SIG-M5 treated with dmso at 0.1 percent for 504 hours (cell line): ENCODE measurements at regions not wholly inside any gene's neighbourhood (a gene's known extent, or its start where the extent isn't known, plus 50 kb on each side); places are given as distances from the start of the nearest gene placed in this dataset.

Experiments used
- DNase-seq: peaks from one replicate; lab custom pipeline; 2025; ENCODE audit not compliant: unreplicated experiment; lab: John Stamatoyannopoulos, UW

- no peak for DNase-seq
These were observed 708.8 kb downstream of the DHX35 start for GRCh38 chr20:39670988-39671387.

- no peak for DNase-seq
These were observed 707.5 kb downstream of the DHX35 start for GRCh38 chr20:39669659-39670058.

GRCh38 chr20:39668038-39668437 is 705.9 kb downstream of the DHX35 start:
- DNase-seq, result no peak

GRCh38 chr20:39661833-39662232 is 699.7 kb downstream of the DHX35 start:
- DNase-seq, result no peak

- no peak for DNase-seq
These were observed 698.8 kb downstream of the DHX35 start for GRCh38 chr20:39660965-39661364.

- no peak for DNase-seq
These were observed 698.1 kb downstream of the DHX35 start for GRCh38 chr20:39660226-39660625.

GRCh38 chr20:39658662-39659409 is 696.7 kb downstream of the DHX35 start:
- DNase-seq, result no peak

GRCh38 chr20:39654171-39654570 is 692.0 kb downstream of the DHX35 start:
- no peak for DNase-seq

- no peak for DNase-seq
These were observed 689.6 kb downstream of the DHX35 start for GRCh38 chr20:39651645-39652325.

- DNase-seq, result no peak
These were observed 684.8 kb downstream of the DHX35 start for GRCh38 chr20:39646874-39647413.

- DNase-seq, result no peak
These were observed 683.0 kb downstream of the DHX35 start for GRCh38 chr20:39645131-39645530.

- no peak for DNase-seq
These were observed 681.1 kb downstream of the DHX35 start for GRCh38 chr20:39643292-39643691.

GRCh38 chr20:39641423-39641822 is 679.3 kb downstream of the DHX35 start:
- DNase-seq, result no peak

GRCh38 chr20:39640147-39640546 is 678.0 kb downstream of the DHX35 start:
- no peak for DNase-seq

- no peak for DNase-seq
These were observed 676.6 kb downstream of the DHX35 start for GRCh38 chr20:39638731-39639130.

GRCh38 chr20:39633689-39634088 is 671.5 kb downstream of the DHX35 start:
- no peak for DNase-seq

GRCh38 chr20:39632757-39633156 is 670.6 kb downstream of the DHX35 start:
- DNase-seq, result no peak

GRCh38 chr20:39632176-39632575 is 670.0 kb downstream of the DHX35 start:
- no peak for DNase-seq

- DNase-seq, result no peak
These were observed 669.4 kb downstream of the DHX35 start for GRCh38 chr20:39631557-39631956.

- no peak for DNase-seq
These were observed 668.2 kb downstream of the DHX35 start for GRCh38 chr20:39630215-39630908.

GRCh38 chr20:39627765-39628164 is 665.6 kb downstream of the DHX35 start:
- no peak for DNase-seq

GRCh38 chr20:39624316-39624715 is 662.2 kb downstream of the DHX35 start:
- DNase-seq, result no peak
